PC-3 (cell line): ENCODE measurements at regions not wholly inside any gene's neighbourhood (a gene's known extent, or its start where the extent isn't known, plus 50 kb on each side); places are given as distances from the start of the nearest gene placed in this dataset.

Experiments
- EZH2 ChIP-seq: fragments of 300-600 bp; sonication (generic); IDR thresholded peaks from one replicate; pipeline ENCODE4 v1.6.1; 2017; ENCODE audit warnings: antibody characterized with exemption, mild to moderate bottlenecking, low read length; ENCODE audit not compliant: unreplicated experiment
- EZH2phosphoT487 ChIP-seq: fragments of 300-600 bp; sonication (generic); IDR thresholded peaks from 2 replicates; pipeline ENCODE4 v1.6.1; 2018; ENCODE audit warnings: mild to moderate bottlenecking, antibody characterized with exemption, low read length, borderline replicate concordance
- TF ChIP-seq, protein P1 (sequence below): fragments of 300-600 bp; sonication (generic); conservative IDR thresholded peaks from 2 replicates; pipeline ENCODE4 v1.5.1; 2017; ENCODE audit warnings: antibody characterized with exemption, low read depth, mild to moderate bottlenecking, low read length

- TF ChIP-seq, protein P1, sequence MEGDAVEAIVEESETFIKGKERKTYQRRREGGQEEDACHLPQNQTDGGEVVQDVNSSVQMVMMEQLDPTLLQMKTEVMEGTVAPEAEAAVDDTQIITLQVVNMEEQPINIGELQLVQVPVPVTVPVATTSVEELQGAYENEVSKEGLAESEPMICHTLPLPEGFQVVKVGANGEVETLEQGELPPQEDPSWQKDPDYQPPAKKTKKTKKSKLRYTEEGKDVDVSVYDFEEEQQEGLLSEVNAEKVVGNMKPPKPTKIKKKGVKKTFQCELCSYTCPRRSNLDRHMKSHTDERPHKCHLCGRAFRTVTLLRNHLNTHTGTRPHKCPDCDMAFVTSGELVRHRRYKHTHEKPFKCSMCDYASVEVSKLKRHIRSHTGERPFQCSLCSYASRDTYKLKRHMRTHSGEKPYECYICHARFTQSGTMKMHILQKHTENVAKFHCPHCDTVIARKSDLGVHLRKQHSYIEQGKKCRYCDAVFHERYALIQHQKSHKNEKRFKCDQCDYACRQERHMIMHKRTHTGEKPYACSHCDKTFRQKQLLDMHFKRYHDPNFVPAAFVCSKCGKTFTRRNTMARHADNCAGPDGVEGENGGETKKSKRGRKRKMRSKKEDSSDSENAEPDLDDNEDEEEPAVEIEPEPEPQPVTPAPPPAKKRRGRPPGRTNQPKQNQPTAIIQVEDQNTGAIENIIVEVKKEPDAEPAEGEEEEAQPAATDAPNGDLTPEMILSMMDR: no peak
- TF ChIP-seq EZH2: no peak
- no peak for TF ChIP-seq EZH2phosphoT487
Measured at GRCh38 chr14:66104486-66104885, 381.7 kb upstream of the CCDC196 start.
